Fibroblast of lung (primary cell): ENCODE measurements at regions not wholly inside any gene's neighbourhood (a gene's known extent, or its start where the extent isn't known, plus 50 kb on each side); places are given as distances from the start of the nearest gene placed in this dataset.

ENCODE experiments used
- DNase-seq, 2 donors: peaks; one replicate each; pipeline versions ENCODE4 v3.0.0 to v3.0.0-alpha.2; 2010; ENCODE audit warnings: low read depth in 2 of 2
- H2AFZ ChIP-seq: 2 replicates; pipeline ENCODE4 v1.5.1; 2012; ENCODE audit warnings: low read length, control low read depth, inconsistent platforms
- H3K27ac ChIP-seq: 2 replicates; pipeline ENCODE4 v1.5.1; 2011; ENCODE audit warnings: low read length, control low read depth; ENCODE audit not compliant: insufficient read depth
- H3K27me3 ChIP-seq: 2 replicates; pipeline ENCODE4 v1.5.1; 2011; ENCODE audit warnings: mild to moderate bottlenecking, low read length; ENCODE audit not compliant: control insufficient read depth, insufficient read depth
- H3K36me3 ChIP-seq: 2 replicates; pipeline ENCODE4 v1.5.1; 2011; ENCODE audit warnings: low read length; ENCODE audit not compliant: control insufficient read depth, insufficient read depth
- H3K4me1 ChIP-seq: 2 replicates; pipeline ENCODE4 v1.5.1; 2011; ENCODE audit warnings: low read length; ENCODE audit not compliant: control insufficient read depth, insufficient read depth; ENCODE audit errors: extremely low read depth
- H3K4me2 ChIP-seq: 2 replicates; pipeline ENCODE4 v1.5.1; 2011; ENCODE audit warnings: low read length, control low read depth; ENCODE audit not compliant: insufficient read depth; ENCODE audit errors: extremely low read depth
- H3K4me3 ChIP-seq, 4 experiments: fragments of 200-600 bp in 1 of 4; sonication (generic) in 1 of 4; replicated peaks in 1 of 4; 2 replicates each; pipeline ENCODE4 v1.5.1; 2011 to 2016; ENCODE audit warnings: low read length in 4 of 4, low read depth in 3 of 4, mild to moderate bottlenecking in 3 of 4, control low read depth in 2 of 4, inconsistent platforms in 1 of 4, mixed read lengths in 1 of 4; ENCODE audit not compliant: insufficient read depth in 1 of 4; ENCODE audit errors: control extremely low read depth in 1 of 4
- H3K79me2 ChIP-seq: 2 replicates; pipeline ENCODE4 v1.5.1; 2012; ENCODE audit warnings: mild to moderate bottlenecking, low read length, inconsistent platforms; ENCODE audit not compliant: control insufficient read depth, insufficient read depth
- H3K9ac ChIP-seq: 2 replicates; pipeline ENCODE4 v1.5.1; 2011; ENCODE audit warnings: mild to moderate bottlenecking, low read length, control low read depth; ENCODE audit not compliant: insufficient read depth
- H3K9me3 ChIP-seq: 2 replicates; pipeline ENCODE4 v1.5.1; 2012; ENCODE audit warnings: low read depth, low read length; ENCODE audit not compliant: control insufficient read depth, insufficient read depth
- H4K20me1 ChIP-seq: 2 replicates; pipeline ENCODE4 v1.5.1; 2011; ENCODE audit warnings: low read length; ENCODE audit not compliant: control insufficient read depth, insufficient read depth; ENCODE audit errors: extremely low read depth
- EZH2 ChIP-seq: IDR thresholded peaks from 2 replicates; pipeline ENCODE4 v1.5.1; 2012; ENCODE audit warnings: low read length, control low read depth, mild to moderate bottlenecking; ENCODE audit errors: missing control alignments
- TF ChIP-seq, protein P1 (sequence below), 2 donors: IDR thresholded peaks in 1 of 2; conservative IDR thresholded peaks in 1 of 2; 1 replicate in 1 of 2; 2 replicates in 1 of 2; pipeline ENCODE4 v1.5.1; 2011 to 2012; ENCODE audit warnings: low read length in 2 of 2, control low read depth in 1 of 2, inconsistent platforms in 1 of 2, low read depth in 1 of 2, mild to moderate bottlenecking in 1 of 2

DNA sequence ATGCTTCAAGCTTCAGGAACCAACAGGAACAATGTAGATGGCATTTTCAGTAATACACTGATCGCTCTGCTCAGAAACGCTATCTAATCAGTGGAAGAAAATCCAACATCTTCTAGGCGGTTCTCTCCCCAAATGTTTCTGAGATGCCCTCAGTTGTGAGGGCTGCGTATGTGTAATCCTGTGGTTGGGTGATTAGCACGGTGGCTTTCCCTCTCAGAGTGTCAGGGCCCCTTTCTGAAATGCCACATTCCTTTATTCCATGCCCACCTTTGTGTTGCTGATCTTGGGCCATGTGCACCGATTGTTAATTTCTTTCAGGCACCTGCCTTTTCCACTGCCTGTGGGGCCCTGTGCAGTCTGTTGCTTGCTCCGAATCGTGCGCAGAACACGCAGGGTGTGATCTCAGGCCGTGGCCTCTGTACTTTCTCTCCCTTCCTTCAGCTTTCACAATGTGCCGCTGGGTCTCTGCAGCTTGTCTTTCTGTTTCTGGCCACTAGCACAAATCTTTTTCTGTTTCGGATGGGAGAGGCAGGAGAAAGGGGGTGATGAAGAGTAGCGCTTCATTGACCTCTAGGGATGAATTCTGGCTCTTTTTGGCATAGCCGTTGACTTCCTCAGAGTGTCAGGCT is 324.0 kb downstream of the PARP8 start:
- no peaks in the 10 kb centered on the region for H3K79me2 ChIP-seq
- TF ChIP-seq, protein P1, sequence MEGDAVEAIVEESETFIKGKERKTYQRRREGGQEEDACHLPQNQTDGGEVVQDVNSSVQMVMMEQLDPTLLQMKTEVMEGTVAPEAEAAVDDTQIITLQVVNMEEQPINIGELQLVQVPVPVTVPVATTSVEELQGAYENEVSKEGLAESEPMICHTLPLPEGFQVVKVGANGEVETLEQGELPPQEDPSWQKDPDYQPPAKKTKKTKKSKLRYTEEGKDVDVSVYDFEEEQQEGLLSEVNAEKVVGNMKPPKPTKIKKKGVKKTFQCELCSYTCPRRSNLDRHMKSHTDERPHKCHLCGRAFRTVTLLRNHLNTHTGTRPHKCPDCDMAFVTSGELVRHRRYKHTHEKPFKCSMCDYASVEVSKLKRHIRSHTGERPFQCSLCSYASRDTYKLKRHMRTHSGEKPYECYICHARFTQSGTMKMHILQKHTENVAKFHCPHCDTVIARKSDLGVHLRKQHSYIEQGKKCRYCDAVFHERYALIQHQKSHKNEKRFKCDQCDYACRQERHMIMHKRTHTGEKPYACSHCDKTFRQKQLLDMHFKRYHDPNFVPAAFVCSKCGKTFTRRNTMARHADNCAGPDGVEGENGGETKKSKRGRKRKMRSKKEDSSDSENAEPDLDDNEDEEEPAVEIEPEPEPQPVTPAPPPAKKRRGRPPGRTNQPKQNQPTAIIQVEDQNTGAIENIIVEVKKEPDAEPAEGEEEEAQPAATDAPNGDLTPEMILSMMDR (conservative IDR thresholded peaks at IDR 0.05 in 1 of 2, IDR thresholded peaks at IDR 0.05 in 1 of 2; ENCODE audit: low read depth in 1 of 2, low read length in 2 of 2), result no peak
- TF ChIP-seq EZH2, result no peak
- no peaks in the 10 kb centered on the region for H4K20me1 ChIP-seq
- no peak overlapping the region for H3K9ac ChIP-seq
- H3K36me3 ChIP-seq, result no peaks in the 10 kb centered on the region
- no peak for DNase-seq
- no peaks in the 10 kb centered on the region for H3K4me1 ChIP-seq
- no peaks in the 10 kb centered on the region for H3K9me3 ChIP-seq
- H2AFZ ChIP-seq, result no peak overlapping the region
- H3K27ac ChIP-seq, result no peak overlapping the region
- H3K4me3 ChIP-seq, result no peak overlapping the region
- H3K27me3 ChIP-seq, result no peaks in the 10 kb centered on the region
- H3K4me2 ChIP-seq, result no peak overlapping the region

DNA sequence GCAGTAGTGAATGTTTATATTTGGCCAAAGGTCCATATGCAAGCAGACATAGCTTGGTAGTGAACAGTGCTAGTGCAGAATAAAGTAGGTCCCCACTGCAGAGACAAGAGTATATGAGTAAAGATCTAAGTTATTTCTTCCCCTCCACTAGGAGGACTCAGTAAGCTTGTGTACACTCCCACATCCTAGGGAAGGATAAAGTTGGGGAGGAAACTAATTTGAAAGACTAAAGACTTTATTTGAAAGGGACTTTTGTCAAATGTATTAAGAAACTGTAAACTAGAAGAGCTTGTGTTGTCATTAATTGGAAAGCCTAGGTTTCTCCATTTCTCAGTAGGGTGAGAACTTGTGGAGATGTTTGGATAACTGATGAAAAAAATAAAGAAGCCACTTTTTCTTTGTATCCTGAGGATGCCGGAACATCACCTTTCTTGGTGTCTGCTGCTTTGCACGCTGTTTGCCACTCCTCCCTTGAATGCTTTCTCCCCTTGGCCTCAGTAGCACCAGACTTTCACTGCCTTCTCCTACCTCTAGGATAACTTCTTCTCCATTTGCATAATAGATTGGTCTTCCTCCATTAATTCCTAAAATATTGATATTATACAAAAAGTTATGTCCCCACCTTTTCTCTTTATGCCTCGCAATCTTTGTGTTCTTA is 329.0 kb downstream of the PARP8 start:
- TF ChIP-seq, protein P1 (conservative IDR thresholded peaks at IDR 0.05 in 1 of 2, IDR thresholded peaks at IDR 0.05 in 1 of 2; ENCODE audit: low read depth in 1 of 2, low read length in 2 of 2), result no peak
- no peak for TF ChIP-seq EZH2
- no peak overlapping the region for H3K4me3 ChIP-seq

DNA sequence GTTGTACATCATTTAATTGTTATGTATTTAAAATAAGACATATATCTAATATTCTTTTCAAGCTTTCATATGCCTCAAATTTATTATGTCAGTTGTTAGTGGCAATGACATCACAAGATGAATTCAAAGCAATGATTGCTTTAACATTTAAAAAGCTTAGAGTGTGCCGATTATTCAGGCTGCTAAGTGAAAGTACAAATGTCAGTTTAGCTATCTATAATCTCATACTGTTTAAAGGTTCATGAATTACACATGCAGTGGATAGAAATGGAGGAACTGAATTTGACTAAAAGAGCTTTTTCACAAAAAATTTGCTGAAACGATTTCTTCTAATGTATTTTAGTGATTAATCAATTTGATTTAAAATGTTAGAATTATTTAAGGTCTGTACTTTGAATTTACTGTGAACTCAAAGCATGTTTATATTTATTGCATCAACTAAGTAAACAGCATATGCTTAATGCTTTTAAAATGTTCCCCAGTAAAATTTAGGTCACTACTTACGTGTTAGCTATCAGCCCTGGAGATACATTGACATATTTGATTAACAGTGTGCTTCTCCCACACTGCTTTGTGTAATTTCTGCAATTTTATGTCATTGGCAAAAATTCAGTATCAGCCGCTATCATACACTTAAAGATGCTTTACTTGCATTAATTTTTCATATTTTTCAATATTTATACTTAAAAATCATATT is 334.9 kb downstream of the PARP8 start:
- H3K27me3 ChIP-seq, result no peaks in the 10 kb centered on the region
- no peak overlapping the region for H3K9ac ChIP-seq
- no peaks in the 10 kb centered on the region for H3K36me3 ChIP-seq
- no peaks in the 10 kb centered on the region for H4K20me1 ChIP-seq
- H3K4me3 ChIP-seq, result no peak overlapping the region
- no peaks in the 10 kb centered on the region for H3K4me1 ChIP-seq
- no peak for TF ChIP-seq EZH2
- TF ChIP-seq, protein P1 (conservative IDR thresholded peaks at IDR 0.05 in 1 of 2, IDR thresholded peaks at IDR 0.05 in 1 of 2; ENCODE audit: low read depth in 1 of 2, low read length in 2 of 2), result no peak
- no peaks in the 10 kb centered on the region for H3K9me3 ChIP-seq
- H3K4me2 ChIP-seq, result no peak overlapping the region
- no peak overlapping the region for H2AFZ ChIP-seq
- no peaks in the 10 kb centered on the region for H3K79me2 ChIP-seq
- H3K27ac ChIP-seq, result no peak overlapping the region
- DNase-seq, result no peak

More for the DNA sequence above, 329.0 kb downstream of the PARP8 start:
- Histone ChIP-seq H3K9ac (no peak overlapping the region), H3K79me2 (no peaks in the 10 kb centered on the region), H3K27me3 (no peaks in the 10 kb centered on the region), H3K9me3 (no peaks in the 10 kb centered on the region), H2AFZ (no peak overlapping the region), H4K20me1 (no peaks in the 10 kb centered on the region), H3K4me2 (no peak overlapping the region), H3K36me3 (no peaks in the 10 kb centered on the region), H3K4me1 (no peaks in the 10 kb centered on the region), H3K27ac (no peak overlapping the region)
- DNase-seq, result no peak
